NT2/D1 (cell line): ENCODE measurements at regions not wholly inside any gene's neighbourhood (a gene's known extent, or its start where the extent isn't known, plus 50 kb on each side); places are given as distances from the start of the nearest gene placed in this dataset.

ENCODE experiments used
- YY1 ChIP-seq: IDR thresholded peaks from 2 replicates; pipeline ENCODE4 v1.6.1; 2011; ENCODE audit not compliant: insufficient read length, insufficient read depth
- ZNF274 ChIP-seq: IDR thresholded peaks from 2 replicates; pipeline ENCODE4 v1.6.1; 2011; ENCODE audit warnings: mild to moderate bottlenecking, low read depth, low read length

GRCh38 chr4:173591760-173592159 lies 61.7 kb upstream of the HAND2 start:
- TF ChIP-seq ZNF274 (no peak), YY1 (no peak)
